Colonic mucosa (tissue), 4 donors: ENCODE measurements at regions not wholly inside any gene's neighbourhood (a gene's known extent, or its start where the extent isn't known, plus 50 kb on each side); places are given as distances from the start of the nearest gene placed in this dataset.

ENCODE experiments used
- DNase-seq: peaks from one replicate; pipeline ENCODE4 v3.0.0-alpha.2; 2020
- H3K27ac ChIP-seq: fragments of 200-600 bp; one replicate; pipeline ENCODE4 v1.8.0; 2021
- H3K27me3 ChIP-seq: fragments of 200-600 bp; one replicate; pipeline ENCODE4 v1.8.0; 2021
- H3K36me3 ChIP-seq: fragments of 200-600 bp; one replicate; pipeline ENCODE4 v1.8.0; 2021
- H3K4me1 ChIP-seq: fragments of 200-600 bp; one replicate; pipeline ENCODE4 v1.8.0; 2021; ENCODE audit warnings: mild to moderate bottlenecking
- H3K4me3 ChIP-seq: fragments of 200-600 bp; one replicate; pipeline ENCODE4 v1.8.0; 2021
- H3K9ac ChIP-seq, 2 donors: one replicate each; pipeline ENCODE4 v1.7.0; 2013; ENCODE audit warnings: control low read depth in 2 of 2, low read depth in 2 of 2, low read length in 2 of 2
- H3K9me3 ChIP-seq: fragments of 200-600 bp; one replicate; pipeline ENCODE4 v1.8.0; 2021
- intact Hi-C: fragments of 100-400 bp; cut with DNase I; formaldehyde crosslinking; loops from one replicate; pipeline ENCODE4 v1.14.1; 2022
- TF ChIP-seq, protein P1 (sequence below): fragments of 200-600 bp; IDR thresholded peaks from one replicate; pipeline ENCODE4 v1.8.0; 2022; ENCODE audit warnings: antibody characterized with exemption, mild to moderate bottlenecking
- donor health status: healthy.
- donor health status: DM: no; HTN: no; CAD: no.
- donor health status: DM: no; HTN: no; CAD: no.

DNA sequence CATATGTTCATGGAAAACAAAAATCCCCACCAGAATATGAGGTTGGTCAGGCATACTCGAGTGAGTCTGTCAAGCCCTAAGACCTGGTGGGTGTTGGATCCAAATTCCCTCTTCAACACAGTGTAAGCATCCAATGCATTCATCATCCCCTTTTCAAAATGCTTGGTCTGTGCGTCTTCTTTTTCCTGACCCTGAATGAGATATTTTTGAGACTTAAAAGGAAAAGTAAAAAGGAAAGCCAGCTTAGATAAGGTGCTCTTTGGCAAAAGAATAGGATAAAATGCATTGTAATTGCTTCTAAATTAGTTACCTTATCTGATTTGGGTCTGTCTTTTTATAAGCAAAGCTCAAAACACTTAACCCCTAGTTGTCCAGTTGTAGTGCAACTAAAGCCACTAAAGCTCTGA lies 331.5 kb downstream of the PTEN start:
- Histone ChIP-seq H3K9ac (no peak overlapping the region), H3K36me3 (no peaks in the 10 kb centered on the region), H3K27me3 (no peaks in the 10 kb centered on the region), H3K27ac (no peak overlapping the region), H3K4me1 (no peaks in the 10 kb centered on the region), H3K9me3 (no peaks in the 10 kb centered on the region), H3K4me3 (no peak overlapping the region)
- TF ChIP-seq, protein P1, sequence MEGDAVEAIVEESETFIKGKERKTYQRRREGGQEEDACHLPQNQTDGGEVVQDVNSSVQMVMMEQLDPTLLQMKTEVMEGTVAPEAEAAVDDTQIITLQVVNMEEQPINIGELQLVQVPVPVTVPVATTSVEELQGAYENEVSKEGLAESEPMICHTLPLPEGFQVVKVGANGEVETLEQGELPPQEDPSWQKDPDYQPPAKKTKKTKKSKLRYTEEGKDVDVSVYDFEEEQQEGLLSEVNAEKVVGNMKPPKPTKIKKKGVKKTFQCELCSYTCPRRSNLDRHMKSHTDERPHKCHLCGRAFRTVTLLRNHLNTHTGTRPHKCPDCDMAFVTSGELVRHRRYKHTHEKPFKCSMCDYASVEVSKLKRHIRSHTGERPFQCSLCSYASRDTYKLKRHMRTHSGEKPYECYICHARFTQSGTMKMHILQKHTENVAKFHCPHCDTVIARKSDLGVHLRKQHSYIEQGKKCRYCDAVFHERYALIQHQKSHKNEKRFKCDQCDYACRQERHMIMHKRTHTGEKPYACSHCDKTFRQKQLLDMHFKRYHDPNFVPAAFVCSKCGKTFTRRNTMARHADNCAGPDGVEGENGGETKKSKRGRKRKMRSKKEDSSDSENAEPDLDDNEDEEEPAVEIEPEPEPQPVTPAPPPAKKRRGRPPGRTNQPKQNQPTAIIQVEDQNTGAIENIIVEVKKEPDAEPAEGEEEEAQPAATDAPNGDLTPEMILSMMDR, result no peak
- intact Hi-C loops, result no loop called here
- no peak for DNase-seq

DNA sequence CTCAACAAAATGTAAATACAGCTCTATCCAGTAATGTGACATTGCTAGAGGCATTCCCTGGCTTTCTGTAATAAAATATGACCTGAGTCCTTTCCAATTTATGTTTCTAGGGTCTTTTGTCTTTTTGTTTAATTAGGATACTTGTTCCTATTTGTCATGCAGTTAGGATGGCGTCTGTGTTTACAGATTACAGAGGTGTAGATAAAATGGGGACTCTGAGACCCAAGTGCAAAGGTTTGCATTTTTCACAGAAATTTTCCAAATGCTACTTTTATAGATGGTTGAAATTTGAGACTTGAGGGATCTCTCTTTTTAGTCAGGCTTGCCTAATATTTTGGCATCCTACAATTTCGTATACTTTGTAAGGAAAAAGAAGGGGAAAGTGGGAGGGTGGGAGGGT lies 332.4 kb downstream of the PTEN start:
- intact Hi-C loops, result no loop called here
- H3K9me3 ChIP-seq, result no peaks in the 10 kb centered on the region
- no peaks in the 10 kb centered on the region for H3K36me3 ChIP-seq
- DNase-seq, result no peak
- no peak overlapping the region for H3K4me3 ChIP-seq
- no peaks in the 10 kb centered on the region for H3K4me1 ChIP-seq
- no peaks in the 10 kb centered on the region for H3K27me3 ChIP-seq
- H3K9ac ChIP-seq, result no peak overlapping the region
- TF ChIP-seq, protein P1, result no peak
- no peak overlapping the region for H3K27ac ChIP-seq

DNA sequence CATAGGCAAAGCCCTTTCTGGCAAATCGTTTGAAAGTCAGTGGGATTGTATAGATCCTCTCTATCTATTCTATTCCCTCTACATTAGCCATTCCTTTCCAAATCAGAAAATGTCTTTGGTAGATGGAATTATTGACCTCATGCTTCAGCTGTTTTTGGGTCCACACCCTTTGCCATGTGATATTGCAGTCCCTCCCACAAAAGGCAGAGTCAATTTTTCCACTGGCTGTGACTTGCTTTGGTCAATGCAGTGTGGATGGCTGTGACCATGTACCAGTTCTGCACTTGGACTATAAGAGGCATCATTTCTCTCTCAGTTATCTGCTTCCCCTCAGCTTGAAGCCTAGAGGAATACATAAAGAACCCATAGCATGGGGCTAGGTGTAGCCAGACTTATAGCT lies 332.9 kb downstream of the PTEN start:
- Histone ChIP-seq H3K36me3 (no peaks in the 10 kb centered on the region), H3K4me3 (no peak overlapping the region), H3K4me1 (no peaks in the 10 kb centered on the region), H3K27ac (no peak overlapping the region), H3K27me3 (no peaks in the 10 kb centered on the region), H3K9ac (no peak overlapping the region), H3K9me3 (no peaks in the 10 kb centered on the region)
- DNase-seq, result no peak
- TF ChIP-seq, protein P1, result no peak
- intact Hi-C loops, result no loop called here

DNA sequence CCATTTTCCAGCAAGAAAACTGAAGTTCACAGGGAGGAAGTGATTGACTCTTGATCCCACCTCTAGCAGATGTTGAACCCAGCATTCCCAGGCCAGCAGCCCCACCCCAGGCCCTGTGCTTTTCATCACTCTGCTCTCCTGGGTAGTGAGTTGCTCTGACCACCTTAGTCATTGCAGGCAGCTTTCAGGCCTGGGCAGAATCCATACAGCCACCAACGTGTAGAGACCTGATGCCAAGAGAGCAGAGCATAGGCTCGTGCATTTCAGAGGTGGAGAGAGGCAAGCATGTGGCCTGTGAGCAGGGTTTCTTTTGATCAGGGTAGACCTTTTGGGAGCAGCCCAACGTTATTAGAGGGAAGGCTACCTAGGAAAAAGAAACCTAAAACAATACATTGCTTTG lies 334.6 kb downstream of the PTEN start:
- H3K27me3 ChIP-seq, result no peaks in the 10 kb centered on the region
- no peak overlapping the region for H3K9ac ChIP-seq
- no peak overlapping the region for H3K4me3 ChIP-seq
- H3K36me3 ChIP-seq, result no peaks in the 10 kb centered on the region
- no peaks in the 10 kb centered on the region for H3K9me3 ChIP-seq
- TF ChIP-seq, protein P1, result no peak
- H3K27ac ChIP-seq, result no peak overlapping the region
- intact Hi-C loops, result no loop called here
- no peak for DNase-seq
- H3K4me1 ChIP-seq, result no peaks in the 10 kb centered on the region

DNA sequence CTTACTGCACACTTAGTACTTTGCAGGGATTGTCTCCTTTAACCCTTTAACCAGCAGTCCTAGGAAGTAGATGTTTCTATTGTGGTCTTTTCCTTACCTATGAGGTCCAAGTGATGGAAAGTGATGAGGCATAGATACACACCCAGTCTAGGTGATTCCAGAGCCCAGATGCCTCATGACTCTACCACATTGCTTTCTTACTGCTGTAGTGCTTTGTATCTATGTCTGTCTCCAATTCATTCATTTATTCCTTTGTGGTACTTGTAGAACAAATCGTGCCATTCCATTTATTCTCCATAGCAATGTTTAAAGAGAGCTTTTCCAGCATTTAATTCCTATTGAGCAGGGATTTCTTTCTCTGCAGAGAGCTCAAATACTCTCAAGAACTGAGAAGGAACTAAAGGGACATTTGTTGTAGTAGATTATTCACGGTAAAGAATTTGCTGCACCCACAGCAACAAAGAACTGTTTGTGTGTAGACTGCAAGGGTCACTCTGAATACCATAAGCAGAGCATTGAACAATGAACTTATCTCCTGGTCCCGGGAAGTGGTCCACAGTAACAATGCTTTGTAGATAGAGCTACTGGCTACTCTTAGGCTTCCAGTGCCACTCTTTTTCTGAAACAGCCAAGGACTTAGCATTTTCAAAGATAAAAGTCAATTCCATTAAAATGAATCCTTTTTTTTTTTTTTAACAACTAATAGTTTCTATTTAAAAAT lies 337.0 kb downstream of the PTEN start:
- Histone ChIP-seq H3K9ac (no peak overlapping the region), H3K36me3 (no peaks in the 10 kb centered on the region), H3K9me3 (no peaks in the 10 kb centered on the region), H3K27me3 (no peaks in the 10 kb centered on the region), H3K4me3 (no peak overlapping the region), H3K27ac (no peak overlapping the region), H3K4me1 (no peaks in the 10 kb centered on the region)
- intact Hi-C loops, result no loop called here
- TF ChIP-seq, protein P1, result no peak
- no peak for DNase-seq
